GM21737 (cell line): ENCODE measurements at regions not wholly inside any gene's neighbourhood (a gene's known extent, or its start where the extent isn't known, plus 50 kb on each side); places are given as distances from the start of the nearest gene placed in this dataset.
"Not testable (repeated sequence)": the region's sequence is repeated elsewhere in the genome, so short reads cannot be mapped to it uniquely, and the experiment has no call there.

ENCODE experiments used
- ATAC-seq: cut with Tn5 transposase; IDR thresholded peaks from one replicate; pipeline ENCODE4 v1.9.1; 2021; ENCODE audit warnings: mild to moderate bottlenecking, moderate library complexity; ENCODE audit not compliant: unreplicated experiment

GRCh38 chr10:46740368-46740767 is 161.4 kb downstream of the SYT15 start:
- not testable (repeated sequence) for ATAC-seq

GRCh38 chr10:46749003-46749402 is 162.2 kb upstream of the PTPN20 start:
- not testable (repeated sequence) for ATAC-seq

- not testable (repeated sequence) for ATAC-seq
Observed at GRCh38 chr10:46749470-46749869, 161.8 kb upstream of the PTPN20 start.

- ATAC-seq = not testable (repeated sequence)
Observed at GRCh38 chr10:46753763-46754162, 157.5 kb upstream of the PTPN20 start.

GRCh38 chr10:46761471-46761870 is 149.8 kb upstream of the PTPN20 start:
- ATAC-seq = peak; percentile 92

GRCh38 chr10:46768515-46769291 is 142.5 kb upstream of the PTPN20 start:
- ATAC-seq = not testable (repeated sequence)

GRCh38 chr10:46773178-46773896 is 137.9 kb upstream of the PTPN20 start:
- not testable (repeated sequence) for ATAC-seq

GRCh38 chr10:46773897-46774236 is 137.4 kb upstream of the PTPN20 start:
- not testable (repeated sequence) for ATAC-seq

GRCh38 chr10:46774366-46774765 is 136.9 kb upstream of the PTPN20 start:
- ATAC-seq = not testable (repeated sequence)

- ATAC-seq = not testable (repeated sequence)
Observed at GRCh38 chr10:46774945-46775667, 136.1 kb upstream of the PTPN20 start.

- ATAC-seq = not testable (repeated sequence)
Observed at GRCh38 chr10:46775668-46776059, 135.6 kb upstream of the PTPN20 start.

GRCh38 chr10:46779571-46779970 is 131.7 kb upstream of the PTPN20 start:
- ATAC-seq = not testable (repeated sequence)

GRCh38 chr10:46780164-46780563 is 131.1 kb upstream of the PTPN20 start:
- ATAC-seq = not testable (repeated sequence)

GRCh38 chr10:46781001-46781400 is 130.2 kb upstream of the PTPN20 start:
- ATAC-seq = not testable (repeated sequence)

- ATAC-seq = peak; percentile 48
Observed at GRCh38 chr10:46782001-46782874, 129.0 kb upstream of the PTPN20 start.

GRCh38 chr10:46784665-46785064 is 126.6 kb upstream of the PTPN20 start:
- not testable (repeated sequence) for ATAC-seq

- not testable (repeated sequence) for ATAC-seq
Observed at GRCh38 chr10:46786125-46786517, 125.1 kb upstream of the PTPN20 start.

- ATAC-seq = peak; percentile 71
Observed at GRCh38 chr10:46786518-46787320, 124.5 kb upstream of the PTPN20 start.

- no peak for ATAC-seq
Observed at GRCh38 chr10:46787321-46787615, 124.0 kb upstream of the PTPN20 start.
